ENCODE measurements at regions not wholly inside any gene's neighbourhood (a gene's known extent, or its start where the extent isn't known, plus 50 kb on each side); places are given as distances from the start of the nearest gene placed in this dataset.

DNA sequence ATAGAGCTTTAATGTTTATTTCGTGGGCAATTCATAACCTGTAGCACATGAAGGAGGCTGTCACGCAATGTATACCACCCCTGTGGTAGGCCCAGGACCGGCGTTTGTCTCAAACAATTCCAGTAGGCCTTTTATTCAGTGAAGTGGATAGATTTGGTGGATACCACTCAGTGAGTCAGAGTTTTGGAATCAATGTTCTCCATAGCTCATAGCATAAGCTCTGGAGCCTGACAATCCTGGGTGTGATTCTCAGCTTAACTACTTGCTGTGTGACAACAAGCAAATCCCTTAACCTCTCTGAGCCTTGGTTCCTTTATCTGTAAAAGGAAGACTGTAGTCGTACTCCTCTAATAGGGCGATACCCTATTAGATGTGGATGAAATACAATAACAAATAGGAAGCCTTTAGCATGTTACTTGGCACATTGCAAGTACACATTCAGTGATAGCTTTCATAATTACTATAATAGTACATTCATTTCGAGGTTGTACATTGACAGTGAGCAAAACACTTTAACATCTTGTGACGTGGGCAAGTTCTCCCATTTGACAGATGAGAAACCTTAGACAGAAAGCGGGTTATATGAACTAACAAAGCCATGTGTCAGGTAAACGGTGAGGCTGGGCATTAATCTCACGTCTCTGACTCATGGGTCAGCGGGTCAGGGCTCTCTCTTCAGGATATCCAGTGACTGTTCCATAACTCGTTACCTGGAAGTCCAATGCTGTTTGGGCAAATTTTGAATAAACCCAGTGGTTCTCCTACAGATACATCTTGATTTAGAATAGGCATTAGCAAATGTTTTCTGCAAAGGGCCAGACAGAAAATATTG lies 130.8 kb downstream of the C9orf152 start:
- Histone ChIP-seq H3K27me3 (ENCODE audit: insufficient read depth, low read depth, severe bottlenecking) (no peaks in the 10 kb centered on the region), H3K27ac (no peak overlapping the region), H3K9me3 (ENCODE audit: severe bottlenecking) (no peaks in the 10 kb centered on the region), H3K4me3 (ENCODE audit: low read depth, low read length) (no peak overlapping the region), H3K36me3 (no peaks in the 10 kb centered on the region)
- no peak for DNase-seq
- no peak for TF ChIP-seq CTCF (IDR thresholded peaks at IDR 0.05; ENCODE audit: low read depth, low read length)

DNA sequence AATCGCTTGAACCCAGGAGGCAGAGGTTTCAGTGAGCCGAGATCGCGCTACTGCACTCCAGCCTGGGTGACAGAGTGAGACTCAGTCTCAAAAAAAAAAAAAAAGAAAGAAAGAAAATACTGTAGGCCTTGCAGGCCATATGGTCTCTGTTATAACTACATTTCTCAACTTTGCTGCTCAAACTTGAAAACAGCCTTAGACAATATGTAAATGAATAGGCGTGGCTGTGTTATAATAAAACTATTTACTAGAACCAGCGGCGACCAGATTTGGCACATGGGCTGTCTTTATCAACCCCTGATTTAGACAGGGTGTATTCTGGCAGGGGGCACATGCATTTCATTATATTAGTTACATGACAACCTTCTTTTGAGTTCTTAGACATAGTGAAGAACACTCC lies 130.0 kb downstream of the C9orf152 start:
- DNase-seq = no peak
- TF ChIP-seq CTCF (IDR thresholded peaks at IDR 0.05; ENCODE audit: low read depth, low read length) = no peak
- no peaks in the 10 kb centered on the region for H3K36me3 ChIP-seq
- no peak overlapping the region for H3K4me3 ChIP-seq (ENCODE audit: low read depth, low read length)
- no peak overlapping the region for H3K27ac ChIP-seq
- no peaks in the 10 kb centered on the region for H3K9me3 ChIP-seq (ENCODE audit: severe bottlenecking)
- H3K27me3 ChIP-seq (ENCODE audit: insufficient read depth, low read depth, severe bottlenecking) = no peaks in the 10 kb centered on the region

DNA sequence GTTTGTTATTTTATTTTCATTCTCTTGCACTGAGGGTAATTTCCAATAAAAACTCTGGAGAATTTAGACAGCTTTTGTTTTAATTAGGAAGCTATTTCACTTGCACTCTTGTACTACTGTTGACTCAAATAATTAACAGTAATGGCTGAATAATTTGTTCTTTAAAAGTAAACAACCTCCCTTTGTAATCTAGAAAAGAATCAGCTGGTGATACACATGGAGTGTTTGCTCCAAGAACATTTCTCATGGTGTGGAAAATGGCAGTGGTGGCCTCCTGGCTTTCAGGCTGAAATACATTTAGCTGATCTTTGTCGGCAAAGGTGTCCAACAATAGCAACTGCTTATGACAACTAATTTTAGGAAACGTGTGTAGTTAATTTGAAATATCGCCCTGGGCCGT lies 129.4 kb downstream of the C9orf152 start:
- Histone ChIP-seq H3K36me3 (no peaks in the 10 kb centered on the region), H3K9me3 (ENCODE audit: severe bottlenecking) (no peaks in the 10 kb centered on the region), H3K27ac (peak overlapping the region; percentile 23), H3K4me3 (ENCODE audit: low read depth, low read length) (peak overlapping the region; percentile 27), H3K27me3 (ENCODE audit: insufficient read depth, low read depth, severe bottlenecking) (no peaks in the 10 kb centered on the region)
- no peak for TF ChIP-seq CTCF (IDR thresholded peaks at IDR 0.05; ENCODE audit: low read depth, low read length)
- DNase-seq = no peak

GRCh38 chr9:110081395-110081794 lies 126.6 kb downstream of the C9orf152 start:
- Histone ChIP-seq H3K36me3 (no peaks in the 10 kb centered on the region), H3K27me3 (ENCODE audit: insufficient read depth, low read depth, severe bottlenecking) (no peaks in the 10 kb centered on the region)

DNA sequence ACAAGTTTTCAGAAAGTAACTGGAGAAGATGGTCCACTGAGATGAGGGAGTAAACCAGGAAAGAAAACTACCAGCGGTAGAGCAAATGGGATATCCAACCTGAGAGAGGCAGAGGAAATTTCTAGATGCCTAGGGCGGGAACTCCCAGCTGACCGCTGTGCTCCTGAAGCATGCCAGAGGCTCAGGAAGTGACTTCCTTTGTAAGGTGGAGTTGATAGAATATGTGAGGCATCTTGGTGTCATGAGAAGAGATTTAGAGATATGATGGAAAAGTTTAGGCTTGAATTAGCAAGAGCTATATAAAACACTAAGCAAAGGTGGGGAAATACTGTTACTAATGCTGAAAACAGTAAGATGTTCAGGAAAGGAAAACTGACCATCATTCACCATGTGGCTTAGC lies 124.1 kb downstream of the C9orf152 start:
- no peak for DNase-seq
- H3K9me3 ChIP-seq (ENCODE audit: severe bottlenecking) = no peaks in the 10 kb centered on the region

More at GRCh38 chr9:110081395-110081794, 126.6 kb downstream of the C9orf152 start:
- Histone ChIP-seq H3K27ac (peak overlapping the region; percentile 27), H3K4me3 (ENCODE audit: low read depth, low read length) (no peak overlapping the region), H3K9me3 (ENCODE audit: severe bottlenecking) (no peaks in the 10 kb centered on the region)
- no peak for TF ChIP-seq CTCF (IDR thresholded peaks at IDR 0.05; ENCODE audit: low read depth, low read length)
- DNase-seq = no peak

More for the DNA sequence above, 124.1 kb downstream of the C9orf152 start:
- H3K27me3 ChIP-seq (ENCODE audit: insufficient read depth, low read depth, severe bottlenecking) = no peaks in the 10 kb centered on the region
- H3K27ac ChIP-seq = no peak overlapping the region
- no peak overlapping the region for H3K4me3 ChIP-seq (ENCODE audit: low read depth, low read length)
- no peaks in the 10 kb centered on the region for H3K36me3 ChIP-seq
- no peak for TF ChIP-seq CTCF (IDR thresholded peaks at IDR 0.05; ENCODE audit: low read depth, low read length)
